ENCODE measurements at regions not wholly inside any gene's neighbourhood (a gene's known extent, or its start where the extent isn't known, plus 50 kb on each side); places are given as distances from the start of the nearest gene placed in this dataset.

DNA sequence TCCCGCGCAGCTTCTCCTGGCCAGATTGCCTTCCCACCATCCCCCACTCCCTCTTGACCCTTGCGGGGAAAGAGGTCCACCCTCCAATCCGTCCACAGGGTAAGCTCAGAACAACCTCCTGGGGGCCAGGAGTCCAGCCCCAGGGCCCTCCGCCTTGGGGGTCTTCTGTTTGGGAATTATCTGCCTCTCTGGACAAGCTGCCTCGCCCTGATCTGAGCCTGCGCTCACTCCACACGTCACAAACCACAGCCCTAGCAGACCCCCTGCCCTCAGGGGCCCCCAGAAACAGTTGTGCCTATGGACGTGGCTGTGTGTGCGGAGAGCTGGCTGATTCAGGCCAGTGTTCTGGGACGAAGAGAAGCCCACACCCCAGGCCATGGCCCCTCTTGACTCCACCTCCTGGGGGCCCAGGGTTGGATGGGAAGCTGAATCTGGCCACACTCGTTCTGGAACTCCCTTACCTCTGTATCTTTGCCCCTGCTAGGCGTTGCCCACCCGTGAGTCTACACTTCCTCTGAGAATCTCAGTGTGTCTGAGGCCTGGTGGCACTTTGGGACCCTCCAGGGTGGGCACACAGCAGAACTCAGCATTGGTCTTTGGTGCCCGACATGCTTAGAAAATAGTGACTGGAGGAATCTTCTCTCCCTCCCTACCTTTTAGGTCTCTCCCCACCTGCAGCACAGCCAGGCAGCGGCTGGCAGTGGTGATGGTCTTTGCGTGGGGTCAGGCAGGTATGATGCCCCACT lies 119.9 kb upstream of the SMURF2 start:
- TF ChIP-seq, protein P1, sequence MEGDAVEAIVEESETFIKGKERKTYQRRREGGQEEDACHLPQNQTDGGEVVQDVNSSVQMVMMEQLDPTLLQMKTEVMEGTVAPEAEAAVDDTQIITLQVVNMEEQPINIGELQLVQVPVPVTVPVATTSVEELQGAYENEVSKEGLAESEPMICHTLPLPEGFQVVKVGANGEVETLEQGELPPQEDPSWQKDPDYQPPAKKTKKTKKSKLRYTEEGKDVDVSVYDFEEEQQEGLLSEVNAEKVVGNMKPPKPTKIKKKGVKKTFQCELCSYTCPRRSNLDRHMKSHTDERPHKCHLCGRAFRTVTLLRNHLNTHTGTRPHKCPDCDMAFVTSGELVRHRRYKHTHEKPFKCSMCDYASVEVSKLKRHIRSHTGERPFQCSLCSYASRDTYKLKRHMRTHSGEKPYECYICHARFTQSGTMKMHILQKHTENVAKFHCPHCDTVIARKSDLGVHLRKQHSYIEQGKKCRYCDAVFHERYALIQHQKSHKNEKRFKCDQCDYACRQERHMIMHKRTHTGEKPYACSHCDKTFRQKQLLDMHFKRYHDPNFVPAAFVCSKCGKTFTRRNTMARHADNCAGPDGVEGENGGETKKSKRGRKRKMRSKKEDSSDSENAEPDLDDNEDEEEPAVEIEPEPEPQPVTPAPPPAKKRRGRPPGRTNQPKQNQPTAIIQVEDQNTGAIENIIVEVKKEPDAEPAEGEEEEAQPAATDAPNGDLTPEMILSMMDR (tag by site-specific recombination; IDR thresholded peaks at IDR 0.05), result no peak
- TF ChIP-seq, protein P2, sequence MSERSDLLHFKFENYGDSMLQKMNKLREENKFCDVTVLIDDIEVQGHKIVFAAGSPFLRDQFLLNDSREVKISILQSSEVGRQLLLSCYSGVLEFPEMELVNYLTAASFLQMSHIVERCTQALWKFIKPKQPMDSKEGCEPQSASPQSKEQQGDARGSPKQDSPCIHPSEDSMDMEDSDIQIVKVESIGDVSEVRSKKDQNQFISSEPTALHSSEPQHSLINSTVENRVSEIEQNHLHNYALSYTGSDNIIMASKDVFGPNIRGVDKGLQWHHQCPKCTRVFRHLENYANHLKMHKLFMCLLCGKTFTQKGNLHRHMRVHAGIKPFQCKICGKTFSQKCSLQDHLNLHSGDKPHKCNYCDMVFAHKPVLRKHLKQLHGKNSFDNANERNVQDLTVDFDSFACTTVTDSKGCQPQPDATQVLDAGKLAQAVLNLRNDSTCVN (tag by site-specific recombination; optimal IDR thresholded peaks at IDR 0.05), result no peak
- TF ChIP-seq, protein P3, sequence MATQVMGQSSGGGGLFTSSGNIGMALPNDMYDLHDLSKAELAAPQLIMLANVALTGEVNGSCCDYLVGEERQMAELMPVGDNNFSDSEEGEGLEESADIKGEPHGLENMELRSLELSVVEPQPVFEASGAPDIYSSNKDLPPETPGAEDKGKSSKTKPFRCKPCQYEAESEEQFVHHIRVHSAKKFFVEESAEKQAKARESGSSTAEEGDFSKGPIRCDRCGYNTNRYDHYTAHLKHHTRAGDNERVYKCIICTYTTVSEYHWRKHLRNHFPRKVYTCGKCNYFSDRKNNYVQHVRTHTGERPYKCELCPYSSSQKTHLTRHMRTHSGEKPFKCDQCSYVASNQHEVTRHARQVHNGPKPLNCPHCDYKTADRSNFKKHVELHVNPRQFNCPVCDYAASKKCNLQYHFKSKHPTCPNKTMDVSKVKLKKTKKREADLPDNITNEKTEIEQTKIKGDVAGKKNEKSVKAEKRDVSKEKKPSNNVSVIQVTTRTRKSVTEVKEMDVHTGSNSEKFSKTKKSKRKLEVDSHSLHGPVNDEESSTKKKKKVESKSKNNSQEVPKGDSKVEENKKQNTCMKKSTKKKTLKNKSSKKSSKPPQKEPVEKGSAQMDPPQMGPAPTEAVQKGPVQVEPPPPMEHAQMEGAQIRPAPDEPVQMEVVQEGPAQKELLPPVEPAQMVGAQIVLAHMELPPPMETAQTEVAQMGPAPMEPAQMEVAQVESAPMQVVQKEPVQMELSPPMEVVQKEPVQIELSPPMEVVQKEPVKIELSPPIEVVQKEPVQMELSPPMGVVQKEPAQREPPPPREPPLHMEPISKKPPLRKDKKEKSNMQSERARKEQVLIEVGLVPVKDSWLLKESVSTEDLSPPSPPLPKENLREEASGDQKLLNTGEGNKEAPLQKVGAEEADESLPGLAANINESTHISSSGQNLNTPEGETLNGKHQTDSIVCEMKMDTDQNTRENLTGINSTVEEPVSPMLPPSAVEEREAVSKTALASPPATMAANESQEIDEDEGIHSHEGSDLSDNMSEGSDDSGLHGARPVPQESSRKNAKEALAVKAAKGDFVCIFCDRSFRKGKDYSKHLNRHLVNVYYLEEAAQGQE (tag by site-specific recombination; IDR thresholded peaks at IDR 0.05), result no peak
- no peak for TF ChIP-seq ZBTB8A (tag by site-specific recombination; IDR thresholded peaks at IDR 0.05)
- no peak for TF ChIP-seq TCF7L2 (IDR thresholded peaks at IDR 0.05; ENCODE audit: borderline replicate concordance, low read depth, low read length)
- no peak for TF ChIP-seq KLF16 (tag by site-specific recombination; IDR thresholded peaks at IDR 0.05)
- TF ChIP-seq SALL2 (tag by site-specific recombination; IDR thresholded peaks at IDR 0.05; ENCODE audit: borderline replicate concordance), result no peak
- TF ChIP-seq, protein P4, sequence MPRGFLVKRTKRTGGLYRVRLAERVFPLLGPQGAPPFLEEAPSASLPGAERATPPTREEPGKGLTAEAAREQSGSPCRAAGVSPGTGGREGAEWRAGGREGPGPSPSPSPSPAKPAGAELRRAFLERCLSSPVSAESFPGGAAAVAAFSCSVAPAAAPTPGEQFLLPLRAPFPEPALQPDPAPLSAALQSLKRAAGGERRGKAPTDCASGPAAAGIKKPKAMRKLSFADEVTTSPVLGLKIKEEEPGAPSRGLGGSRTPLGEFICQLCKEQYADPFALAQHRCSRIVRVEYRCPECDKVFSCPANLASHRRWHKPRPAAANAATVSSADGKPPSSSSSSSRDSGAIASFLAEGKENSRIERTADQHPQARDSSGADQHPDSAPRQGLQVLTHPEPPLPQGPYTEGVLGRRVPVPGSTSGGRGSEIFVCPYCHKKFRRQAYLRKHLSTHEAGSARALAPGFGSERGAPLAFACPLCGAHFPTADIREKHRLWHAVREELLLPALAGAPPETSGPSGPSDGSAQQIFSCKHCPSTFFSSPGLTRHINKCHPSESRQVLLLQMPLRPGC (tag by site-specific recombination; IDR thresholded peaks at IDR 0.05), result no peak
- TF ChIP-seq, protein P5, sequence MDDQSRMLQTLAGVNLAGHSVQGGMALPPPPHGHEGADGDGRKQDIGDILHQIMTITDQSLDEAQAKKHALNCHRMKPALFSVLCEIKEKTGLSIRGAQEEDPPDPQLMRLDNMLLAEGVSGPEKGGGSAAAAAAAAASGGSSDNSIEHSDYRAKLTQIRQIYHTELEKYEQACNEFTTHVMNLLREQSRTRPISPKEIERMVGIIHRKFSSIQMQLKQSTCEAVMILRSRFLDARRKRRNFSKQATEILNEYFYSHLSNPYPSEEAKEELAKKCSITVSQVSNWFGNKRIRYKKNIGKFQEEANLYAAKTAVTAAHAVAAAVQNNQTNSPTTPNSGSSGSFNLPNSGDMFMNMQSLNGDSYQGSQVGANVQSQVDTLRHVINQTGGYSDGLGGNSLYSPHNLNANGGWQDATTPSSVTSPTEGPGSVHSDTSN (CRISPR knock-in tag; IDR thresholded peaks at IDR 0.05), result no peak
- no peak for TF ChIP-seq ZNF747 (tag by site-specific recombination; IDR thresholded peaks at IDR 0.05)
- TF ChIP-seq ZNF350 (tag by site-specific recombination; IDR thresholded peaks at IDR 0.05), result no peak
- TF ChIP-seq ZNF707 (tag by site-specific recombination; IDR thresholded peaks at IDR 0.05), result no peak
